Effector CD8-positive, alpha-beta T cell (primary cell): ENCODE measurements at regions not wholly inside any gene's neighbourhood (a gene's known extent, or its start where the extent isn't known, plus 50 kb on each side); places are given as distances from the start of the nearest gene placed in this dataset.
"Not testable (repeated sequence)": the region's sequence is repeated elsewhere in the genome, so short reads cannot be mapped to it uniquely, and the experiment has no call there.

Experiments
- DNase-seq: peaks from one replicate; lab custom pipeline; 2025; lab: John Stamatoyannopoulos, UW

DNA sequence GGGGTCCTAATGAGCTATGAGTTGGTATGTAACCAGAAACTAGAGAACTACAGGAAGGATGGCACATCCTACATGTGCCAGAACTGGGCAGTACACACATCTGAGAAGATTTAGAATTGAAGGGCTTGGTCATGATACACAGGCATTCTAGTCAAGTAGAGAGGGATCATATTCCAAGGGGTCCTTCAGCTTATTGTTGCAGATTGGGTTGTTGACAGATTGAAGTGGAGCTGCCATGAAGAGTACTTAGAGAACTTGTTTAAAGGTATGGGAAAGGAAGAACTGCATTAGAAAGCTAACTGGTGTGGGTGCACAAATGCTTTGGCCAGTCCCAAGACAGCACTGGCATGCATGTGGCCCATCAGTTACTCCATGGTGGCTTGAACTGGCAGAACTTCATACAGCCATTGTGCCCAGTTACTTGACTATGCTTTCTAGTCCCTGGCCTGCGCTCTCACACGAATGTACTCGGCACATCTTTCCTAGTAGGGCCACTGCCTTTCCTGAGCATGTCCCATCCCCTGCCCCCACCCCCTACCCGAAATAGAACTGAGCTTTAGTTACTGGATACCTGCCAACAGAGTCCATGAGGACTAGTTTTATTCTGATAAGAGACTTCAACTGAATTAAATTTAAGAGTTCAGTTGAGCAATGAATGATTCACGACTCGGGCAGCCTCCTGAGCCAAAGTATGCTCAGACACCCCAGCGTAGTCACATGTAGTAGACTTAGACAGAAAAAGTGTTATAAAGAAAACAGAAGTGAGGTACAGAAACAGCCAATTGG is 64.0 kb downstream of the CCNG2 start:
- DNase-seq = no peak

DNA sequence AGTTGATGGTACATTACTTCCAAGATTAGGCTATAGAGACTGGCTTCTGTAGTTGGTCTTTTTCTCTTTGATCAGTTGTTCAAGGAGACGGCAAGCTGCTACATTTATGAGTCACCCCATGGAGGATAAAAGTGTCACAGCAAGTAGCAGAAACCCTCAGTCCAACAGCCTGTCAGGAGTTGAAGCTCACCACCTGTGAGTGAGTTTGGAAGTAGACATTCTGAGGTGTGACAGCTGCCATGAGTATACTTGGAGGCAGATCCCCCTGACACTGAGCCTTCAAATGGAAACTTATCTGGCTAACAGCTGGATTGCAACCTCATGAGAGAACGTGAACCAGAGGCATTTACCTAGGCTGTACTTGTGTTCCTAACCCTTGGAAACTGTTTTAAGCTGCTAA is 68.0 kb downstream of the CCNG2 start:
- DNase-seq = no peak

DNA sequence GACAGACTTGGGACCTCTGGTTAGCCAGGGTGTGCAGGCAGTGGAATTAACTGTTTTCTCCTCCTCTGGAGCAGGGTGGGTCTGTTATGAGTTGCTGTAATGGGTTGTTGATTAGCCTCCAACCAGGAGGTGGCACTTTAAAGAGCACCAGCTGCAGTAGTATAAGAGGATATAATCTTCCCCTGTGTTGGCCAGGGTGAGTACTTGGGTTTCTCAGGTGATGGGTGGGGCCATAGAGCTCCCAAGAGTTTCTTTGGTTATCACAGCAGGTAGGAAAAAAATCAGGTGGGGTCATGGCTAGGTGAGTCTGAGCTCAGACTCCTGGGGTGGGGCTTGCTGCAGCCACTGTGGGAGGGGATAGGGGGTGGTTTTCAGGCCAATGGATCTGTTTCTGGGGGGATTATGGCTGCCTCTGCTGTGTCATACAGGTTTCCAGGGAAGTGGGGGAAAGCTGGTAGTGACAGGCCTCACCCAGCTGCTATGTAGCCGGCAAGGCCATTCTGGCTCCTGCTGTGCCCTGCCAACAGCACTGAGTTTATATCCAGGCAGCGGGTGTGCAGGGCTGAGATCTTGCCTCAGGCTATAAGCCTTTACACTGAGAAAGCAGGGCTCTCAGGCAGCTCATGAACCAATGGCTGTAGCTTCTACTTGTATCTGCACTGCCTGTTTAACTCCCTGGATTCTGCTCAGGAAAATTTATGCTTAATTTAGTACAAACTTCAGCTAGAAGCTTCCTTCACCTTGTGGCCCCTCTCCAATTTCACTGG is 70.1 kb downstream of the CCNG2 start:
- DNase-seq = no peak

DNA sequence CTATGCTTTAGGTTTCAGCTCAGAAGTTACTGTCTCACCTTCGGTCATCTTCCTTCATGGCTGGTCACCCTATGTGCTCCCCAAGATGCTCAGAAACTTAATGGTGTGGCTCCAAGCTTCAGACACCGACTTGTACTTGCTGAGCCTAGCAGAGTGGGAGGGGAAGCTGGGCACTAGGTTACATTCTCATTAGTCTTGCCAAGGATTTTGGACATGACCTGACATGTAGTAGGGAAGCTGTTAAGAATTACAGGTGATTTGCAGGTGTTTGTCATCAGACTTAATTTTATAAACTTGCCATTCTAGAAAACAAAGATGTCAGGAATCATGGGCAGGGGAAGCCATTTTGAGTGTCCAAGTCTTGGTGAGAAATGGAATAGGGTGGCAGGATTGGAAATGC is 72.4 kb downstream of the CCNG2 start:
- no peak for DNase-seq

DNA sequence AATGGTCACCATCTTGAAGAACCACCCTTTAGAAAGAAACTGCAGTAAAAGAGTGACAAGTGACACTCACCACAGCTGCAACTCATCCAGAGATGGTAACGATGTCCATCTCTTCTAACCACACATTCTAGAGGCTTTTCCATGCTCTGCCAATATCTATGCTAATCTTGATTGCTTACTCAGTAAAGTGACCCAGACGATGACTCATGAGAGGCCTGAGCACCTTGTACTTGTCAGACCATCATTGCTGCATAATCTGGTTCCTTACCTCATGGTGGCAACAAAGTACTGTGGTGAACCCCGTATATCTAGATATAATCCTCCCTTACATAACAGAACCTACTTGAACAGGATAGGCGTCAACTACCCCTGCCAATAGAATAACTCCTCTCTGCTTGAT is 75.6 kb downstream of the CCNG2 start:
- no peak for DNase-seq

- DNase-seq = no peak
These were observed 78.4 kb downstream of the CCNG2 start for GRCh38 chr4:77235289-77235854.

DNA sequence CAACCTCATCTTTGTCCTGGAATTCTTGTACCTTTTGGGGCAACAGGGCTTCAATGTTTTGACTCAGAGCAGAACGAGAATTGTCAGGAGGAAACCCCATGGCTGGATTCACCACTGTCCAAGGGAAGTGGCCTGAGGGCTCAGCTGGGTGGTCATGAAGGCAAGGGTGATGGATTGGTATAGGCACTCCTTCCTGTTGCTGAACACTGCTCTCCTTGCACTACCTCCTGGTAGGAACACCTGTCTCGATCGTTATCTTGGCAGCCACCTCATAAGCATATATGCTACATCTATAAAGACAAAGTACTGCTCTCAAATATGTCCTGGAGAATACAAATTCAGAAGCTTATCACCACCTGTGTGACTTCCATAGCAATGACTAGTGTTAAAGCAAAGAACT is 79.8 kb downstream of the CCNG2 start:
- DNase-seq = no peak

DNA sequence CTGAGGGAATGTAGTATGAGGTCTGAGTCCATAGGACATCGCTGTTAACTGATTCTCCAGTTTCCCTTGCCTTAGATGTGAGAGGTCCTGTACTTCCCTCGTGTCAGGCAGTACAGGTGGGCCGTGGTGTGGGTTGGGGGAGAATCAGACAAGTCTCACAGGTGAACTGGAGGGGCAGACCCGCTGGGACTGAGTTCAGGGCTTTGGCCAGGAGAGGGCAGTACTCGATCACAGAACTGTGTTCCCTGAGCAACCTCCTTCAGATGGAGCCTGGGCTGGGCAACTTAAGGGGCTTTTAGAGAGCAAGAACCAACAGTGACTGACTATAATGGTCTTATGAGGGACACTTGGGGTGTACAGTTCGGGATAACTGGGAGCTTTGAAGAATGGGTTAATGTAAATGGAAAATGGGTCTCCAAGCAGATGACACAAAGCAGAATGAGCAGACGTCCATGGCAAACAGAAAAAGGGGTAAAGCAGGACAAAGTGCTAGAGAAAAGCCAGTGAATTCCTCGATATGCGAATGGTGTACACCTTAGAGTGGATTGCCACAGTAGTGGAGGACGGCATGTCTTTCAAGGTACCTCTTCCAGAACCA is 83.6 kb downstream of the CCNG2 start:
- peak; percentile 4 for DNase-seq

GRCh38 chr4:77248805-77249204 is 91.8 kb downstream of the CCNG2 start:
- DNase-seq = no peak

DNA sequence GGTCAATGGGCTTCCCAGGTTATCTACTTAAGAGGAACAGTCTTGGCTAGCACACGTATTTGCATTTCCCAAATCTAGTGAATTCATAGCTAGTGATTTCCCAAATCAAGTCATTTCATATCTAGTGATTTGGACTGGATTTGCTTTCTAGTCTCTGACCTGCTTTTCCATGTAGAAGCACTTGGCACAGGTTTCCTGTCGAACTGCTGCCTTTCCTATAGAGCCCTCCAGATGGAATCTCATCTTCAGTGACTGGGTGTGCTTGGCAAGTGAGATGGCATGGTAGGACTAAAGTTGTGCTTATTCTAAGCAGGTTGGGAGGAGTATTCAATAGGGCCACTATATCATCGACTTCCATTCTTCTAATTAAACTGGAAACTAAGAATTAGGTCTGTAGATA is 94.7 kb downstream of the CCNG2 start:
- DNase-seq = no peak

GRCh38 chr4:77263247-77263646 is 106.2 kb downstream of the CCNG2 start:
- DNase-seq = no peak

- DNase-seq = not testable (repeated sequence)
These were observed 107.0 kb downstream of the CCNG2 start for GRCh38 chr4:77263976-77264375.

DNA sequence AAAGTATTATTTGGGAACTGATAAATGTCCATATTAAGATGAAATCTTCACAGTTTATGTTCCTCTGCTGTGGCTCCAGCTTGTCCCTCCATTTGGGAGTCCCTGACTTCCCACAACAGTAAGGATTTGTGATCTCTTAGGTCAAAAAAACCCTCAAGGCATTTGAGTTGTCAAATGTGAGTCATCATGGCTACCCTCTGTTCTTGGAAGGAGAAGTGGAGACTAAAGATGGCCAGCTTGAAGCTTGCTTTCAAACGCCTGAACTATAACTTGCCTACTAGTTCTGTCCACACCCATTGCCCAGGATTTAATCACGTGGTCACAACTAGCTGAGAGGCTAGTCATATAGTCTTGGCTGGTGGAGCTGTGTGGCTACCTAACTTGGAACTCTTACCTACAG is 107.8 kb downstream of the CCNG2 start:
- DNase-seq = no peak

- no peak for DNase-seq
These were observed 111.1 kb downstream of the CCNG2 start for GRCh38 chr4:77268108-77268507.

GRCh38 chr4:77269505-77269904 is 112.5 kb downstream of the CCNG2 start:
- no peak for DNase-seq

- DNase-seq = no peak
These were observed 116.4 kb downstream of the CCNG2 start for GRCh38 chr4:77273412-77273811.

- not testable (repeated sequence) for DNase-seq
These were observed 122.1 kb downstream of the CCNG2 start for GRCh38 chr4:77279114-77279513.

DNA sequence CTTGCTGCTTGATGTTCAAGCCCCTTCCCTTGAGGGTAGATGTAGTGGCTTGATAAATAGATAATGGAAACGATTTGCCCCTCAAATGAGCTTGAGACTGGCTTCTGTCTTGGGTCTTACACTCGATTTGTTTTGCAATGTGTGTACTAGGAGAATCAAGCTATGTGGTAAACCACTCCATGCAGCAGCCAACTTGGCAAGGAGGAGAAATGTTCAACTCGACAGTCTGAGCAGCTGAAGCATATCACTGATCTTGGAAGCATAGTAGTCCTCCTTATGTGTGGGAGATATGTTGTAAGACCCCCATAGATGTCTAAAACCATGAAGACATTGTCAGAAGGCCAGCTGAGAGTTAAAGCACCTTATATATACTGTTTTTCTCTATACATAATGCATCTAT is 125.3 kb downstream of the CCNG2 start:
- no peak for DNase-seq

- no peak for DNase-seq
These were observed 127.0 kb downstream of the CCNG2 start for GRCh38 chr4:77284036-77284435.

DNA sequence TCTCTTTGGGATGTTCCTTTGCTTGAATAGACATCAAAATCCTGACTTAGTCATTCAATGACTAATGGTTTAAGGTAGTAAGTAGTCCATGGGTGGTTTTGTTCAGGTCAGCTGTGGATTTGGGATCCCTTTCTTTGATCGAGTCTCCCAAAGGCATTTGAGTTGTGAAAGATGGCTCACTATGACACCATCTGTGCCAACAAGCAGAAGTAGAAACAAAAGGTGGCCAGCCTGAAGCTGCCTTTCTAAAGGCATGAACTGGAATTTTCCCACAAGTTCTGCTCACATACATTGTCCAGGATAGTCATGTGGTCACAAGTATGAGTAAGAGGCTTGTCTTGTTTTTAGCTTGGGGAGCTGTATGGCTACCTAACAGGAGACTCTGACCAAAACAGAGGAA is 129.9 kb downstream of the CCNG2 start:
- DNase-seq = no peak

GRCh38 chr4:77293426-77293825 is 136.4 kb downstream of the CCNG2 start:
- DNase-seq = no peak

GRCh38 chr4:77300996-77301395 is 144.0 kb downstream of the CCNG2 start:
- DNase-seq = not testable (repeated sequence)

GRCh38 chr4:77305766-77306165 is 148.8 kb downstream of the CCNG2 start:
- no peak for DNase-seq
